Stimulated activated CD8-positive, alpha-beta memory T cell treated with anti-CD3 and anti-CD28 coated beads, Interleukin-4, amount 100 ng/mL, for 48 hours (primary cell): ENCODE measurements at regions not wholly inside any gene's neighbourhood (a gene's known extent, or its start where the extent isn't known, plus 50 kb on each side); places are given as distances from the start of the nearest gene placed in this dataset.

Experiments
- DNase-seq: peaks from one replicate; pipeline ENCODE4 v3.0.0-alpha.2; 2020

GRCh38 chr9:78756813-78757510, 460.0 kb downstream of the PSAT1 start:
- no peak for DNase-seq

GRCh38 chr9:78763424-78763823, 466.5 kb downstream of the PSAT1 start:
- DNase-seq = no peak

- DNase-seq = no peak
Observed at GRCh38 chr9:78765861-78766260, 468.9 kb downstream of the PSAT1 start.

GRCh38 chr9:78767490-78767889, 470.6 kb downstream of the PSAT1 start:
- no peak for DNase-seq

- no peak for DNase-seq
Observed at GRCh38 chr9:78769690-78770089, 472.8 kb downstream of the PSAT1 start.

GRCh38 chr9:78775211-78775610, 478.3 kb downstream of the PSAT1 start:
- no peak for DNase-seq

GRCh38 chr9:78775696-78776295, 478.9 kb downstream of the PSAT1 start:
- DNase-seq = no peak

- no peak for DNase-seq
Observed at GRCh38 chr9:78777747-78778146, 480.8 kb downstream of the PSAT1 start.

GRCh38 chr9:78778318-78778717, 481.4 kb downstream of the PSAT1 start:
- DNase-seq = no peak

- no peak for DNase-seq
Observed at GRCh38 chr9:78778861-78779374, 482.0 kb downstream of the PSAT1 start.

GRCh38 chr9:78781681-78782080, 484.8 kb downstream of the PSAT1 start:
- no peak for DNase-seq

- no peak for DNase-seq
Observed at GRCh38 chr9:78782234-78782633, 485.3 kb downstream of the PSAT1 start.

- DNase-seq = no peak
Observed at GRCh38 chr9:78782858-78783257, 485.9 kb downstream of the PSAT1 start.

- no peak for DNase-seq
Observed at GRCh38 chr9:78783743-78784142, 486.8 kb downstream of the PSAT1 start.

GRCh38 chr9:78786794-78787193, 489.9 kb downstream of the PSAT1 start:
- DNase-seq = no peak

GRCh38 chr9:78788101-78788500, 491.2 kb downstream of the PSAT1 start:
- no peak for DNase-seq

GRCh38 chr9:78791779-78792178, 494.9 kb downstream of the PSAT1 start:
- DNase-seq = no peak

- DNase-seq = no peak
Observed at GRCh38 chr9:78792745-78793144, 495.8 kb downstream of the PSAT1 start.

- DNase-seq = no peak
Observed at GRCh38 chr9:78805771-78806170, 508.8 kb downstream of the PSAT1 start.

- DNase-seq = no peak
Observed at GRCh38 chr9:78806492-78807160, 509.7 kb downstream of the PSAT1 start.

- DNase-seq = no peak
Observed at GRCh38 chr9:78807286-78807685, 510.4 kb downstream of the PSAT1 start.

- DNase-seq = no peak
Observed at GRCh38 chr9:78808048-78808447, 511.1 kb downstream of the PSAT1 start.

- no peak for DNase-seq
Observed at GRCh38 chr9:78811622-78812276, 514.8 kb downstream of the PSAT1 start.

GRCh38 chr9:78812665-78813064, 515.7 kb downstream of the PSAT1 start:
- no peak for DNase-seq
